CD4-positive, alpha-beta T cell treated with Interleukin-17A for 1 hour (primary cell): ENCODE measurements at regions not wholly inside any gene's neighbourhood (a gene's known extent, or its start where the extent isn't known, plus 50 kb on each side); places are given as distances from the start of the nearest gene placed in this dataset.

Source experiments
- DNase-seq: peaks from one replicate; pipeline ENCODE4 v3.0.0-alpha.2; 2020

DNA sequence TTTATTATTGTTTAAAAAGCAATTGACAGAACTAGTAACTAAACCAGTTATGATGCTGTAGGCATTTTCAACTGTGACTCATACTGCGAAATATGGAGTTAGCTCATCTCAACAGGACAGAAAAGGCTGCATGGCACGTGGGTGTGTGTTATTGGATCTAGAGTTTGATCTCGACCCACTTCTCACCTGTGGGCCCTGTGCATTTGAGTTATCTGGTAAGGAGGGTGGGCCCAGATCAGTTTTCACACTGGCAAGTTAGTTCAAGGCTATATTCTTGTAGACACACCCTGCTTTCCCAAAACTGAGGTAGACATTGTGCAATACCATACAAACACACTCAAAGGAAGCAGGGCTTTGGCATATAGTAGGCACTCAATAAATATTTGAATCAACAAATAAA is 71.3 kb upstream of the PRDX6 start:
- no peak for DNase-seq

DNA sequence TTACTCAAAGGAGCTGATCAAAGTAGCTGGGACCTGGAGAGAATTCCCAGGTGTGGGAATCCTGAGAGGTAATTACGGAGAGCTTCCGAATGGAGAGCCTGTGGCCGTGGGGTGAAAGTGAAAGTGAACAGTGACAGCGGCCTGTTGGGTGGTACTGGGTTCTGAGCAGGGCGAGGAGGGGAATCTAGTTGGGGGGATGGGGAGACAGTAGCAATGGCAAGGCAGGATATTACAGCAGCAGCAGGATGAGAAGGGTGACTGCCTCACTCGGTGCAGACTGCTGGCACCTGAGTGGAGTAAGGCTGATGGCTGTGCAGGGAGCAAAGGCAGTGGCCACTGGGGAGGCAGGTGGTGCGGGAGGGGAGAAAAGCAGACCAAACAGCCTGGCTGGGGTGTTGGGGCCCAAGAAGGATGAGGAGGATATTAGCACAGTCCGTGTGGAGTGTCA is 70.3 kb upstream of the PRDX6 start:
- DNase-seq: no peak

DNA sequence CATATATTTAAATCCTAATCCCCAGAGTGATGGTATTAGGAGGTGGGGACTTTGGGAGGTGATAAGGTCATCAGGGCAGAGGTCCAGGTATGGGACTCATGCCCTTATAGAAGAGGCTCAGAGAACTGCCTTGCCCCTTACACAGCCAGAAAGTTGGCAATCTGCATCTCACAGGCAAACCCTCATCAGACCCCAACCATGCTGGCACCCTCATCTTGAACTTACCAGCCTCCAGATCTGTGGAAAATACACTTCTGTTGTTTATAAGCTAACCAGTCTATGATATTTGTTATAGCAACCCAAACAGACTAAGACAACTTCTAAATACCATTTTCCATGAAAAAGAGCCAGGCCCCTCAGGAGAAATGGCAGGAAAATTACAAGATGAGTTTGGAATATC is 69.3 kb upstream of the PRDX6 start:
- no peak for DNase-seq

DNA sequence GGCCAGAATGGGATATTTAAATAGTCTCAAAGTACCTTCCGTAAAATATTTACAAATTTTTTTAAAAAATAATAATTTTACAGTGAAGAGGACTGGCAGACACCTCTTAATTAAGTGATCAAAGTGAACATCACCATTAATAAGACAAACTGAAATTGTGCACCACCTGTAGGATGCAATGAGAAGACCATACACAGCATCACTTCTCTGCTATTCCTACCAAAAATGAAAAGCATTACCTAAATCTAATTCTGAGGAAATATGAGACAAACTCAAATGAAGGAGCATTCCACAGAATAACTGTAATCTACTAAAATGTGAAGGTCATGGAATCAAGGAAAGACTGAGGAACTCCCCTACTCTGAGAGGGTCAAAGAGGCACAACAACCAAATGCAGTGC is 68.2 kb upstream of the PRDX6 start:
- DNase-seq: no peak

DNA sequence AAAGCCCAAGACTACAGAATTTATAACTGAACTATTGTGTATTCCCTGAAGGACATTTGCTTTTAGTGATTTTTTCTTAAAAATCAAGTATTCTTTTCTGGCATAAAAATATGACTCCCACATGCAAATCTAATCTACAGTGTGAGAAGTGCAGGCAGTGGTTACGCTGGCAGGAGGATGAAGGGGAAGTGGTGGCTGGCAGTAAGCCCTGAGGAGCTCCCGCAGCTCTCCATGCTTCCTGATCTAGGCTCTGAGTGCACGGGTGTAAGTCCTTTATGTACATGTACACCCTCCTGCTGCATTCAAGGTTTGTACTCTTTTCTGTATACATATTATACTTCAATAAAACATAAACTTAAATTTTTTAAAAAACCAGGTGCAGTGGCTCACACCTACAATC is 67.5 kb upstream of the PRDX6 start:
- DNase-seq: peak; percentile 33

DNA sequence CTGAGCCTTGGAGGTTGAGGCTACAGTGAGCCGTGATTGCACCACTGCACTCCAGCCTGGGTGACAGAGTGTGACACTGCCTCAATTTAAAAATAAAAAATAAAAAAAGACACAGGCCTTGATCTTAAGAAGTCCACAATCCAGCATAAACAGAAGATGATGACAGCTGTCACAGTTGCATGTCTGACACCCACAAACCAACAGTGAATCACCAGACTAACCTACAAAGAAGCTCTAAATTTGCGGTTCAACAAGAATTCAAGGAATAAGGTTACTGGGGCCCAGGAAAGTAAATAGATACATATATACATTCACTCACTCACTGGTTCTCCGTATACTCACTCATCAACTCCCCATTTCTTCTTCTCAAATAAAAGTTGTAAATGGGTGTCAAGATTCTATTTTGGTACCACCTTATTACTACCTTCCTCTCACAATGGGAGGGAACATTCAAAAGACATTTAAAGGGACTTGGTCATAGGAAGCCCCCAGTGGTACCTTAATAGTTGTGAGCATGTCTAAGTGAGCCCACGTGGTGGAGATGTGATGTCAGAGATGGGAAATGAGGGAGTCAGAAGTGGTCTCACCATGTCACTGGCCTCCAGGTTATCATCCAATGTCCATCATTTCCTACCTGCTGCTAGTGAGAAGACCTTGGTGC is 66.9 kb upstream of the PRDX6 start:
- peak; percentile 34 for DNase-seq

DNA sequence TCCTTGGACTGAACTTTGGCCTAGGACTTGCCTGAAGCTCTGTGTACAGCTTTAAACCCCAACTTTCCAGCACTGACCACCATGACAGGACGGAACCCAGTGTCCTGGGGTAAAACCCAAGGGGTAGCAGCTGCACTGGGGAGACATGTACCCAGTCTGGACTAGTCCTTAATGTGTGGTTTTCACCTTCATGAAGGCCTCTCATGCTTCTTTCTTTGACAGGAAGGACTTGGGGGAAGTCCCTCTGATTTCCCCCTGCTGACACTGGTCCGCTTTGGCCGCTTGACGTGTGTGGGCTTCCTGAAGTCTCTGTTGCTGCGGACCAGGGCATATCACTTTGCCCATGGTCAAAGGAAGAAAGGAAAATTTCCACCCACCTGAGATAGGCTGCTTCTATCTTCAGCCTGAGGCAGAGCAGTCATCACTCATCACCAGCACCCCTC is 66.3 kb upstream of the PRDX6 start:
- peak; percentile 14 for DNase-seq

DNA sequence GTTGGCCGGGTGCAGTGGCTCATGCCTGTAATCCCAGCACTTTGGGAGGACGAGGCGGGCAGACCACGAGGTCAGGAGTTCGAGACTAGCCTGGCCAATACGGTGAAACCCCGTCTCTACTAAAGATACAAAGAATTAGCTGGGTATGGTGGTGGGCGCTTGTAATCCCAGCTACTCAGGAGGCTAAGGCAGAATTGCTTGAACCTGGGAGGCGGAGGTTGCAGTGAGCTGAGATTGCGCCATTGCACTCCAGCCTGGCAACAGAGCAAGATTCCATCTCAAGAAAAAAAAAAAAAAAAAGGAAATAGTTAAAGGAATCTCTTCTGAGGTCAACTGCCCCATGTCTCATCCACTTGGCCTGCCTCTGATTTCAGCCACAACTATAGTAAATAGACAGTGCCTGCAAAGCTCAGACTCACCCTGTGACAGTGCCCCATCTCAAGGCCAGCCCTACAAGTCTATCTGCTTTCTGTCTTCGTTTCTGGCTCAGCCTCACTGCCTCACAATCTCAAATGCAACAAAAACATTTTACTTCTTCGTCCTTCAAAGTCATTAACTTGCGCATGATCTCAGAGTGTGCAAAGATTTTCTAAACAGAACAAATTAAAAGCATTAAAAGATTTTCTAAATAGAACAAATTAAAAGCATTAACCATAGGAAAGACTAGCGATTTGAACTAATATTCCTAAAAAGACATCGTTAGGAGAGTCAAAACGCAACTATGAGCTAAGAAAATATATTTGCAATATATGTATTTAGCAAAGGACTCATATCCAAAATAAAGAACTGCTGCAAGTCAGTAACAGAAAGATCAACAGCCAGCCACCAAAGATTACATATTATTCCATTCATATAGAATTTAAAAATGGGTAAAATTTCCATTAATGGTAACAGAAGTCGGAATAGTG is 65.0 kb upstream of the PRDX6 start:
- DNase-seq: no peak

DNA sequence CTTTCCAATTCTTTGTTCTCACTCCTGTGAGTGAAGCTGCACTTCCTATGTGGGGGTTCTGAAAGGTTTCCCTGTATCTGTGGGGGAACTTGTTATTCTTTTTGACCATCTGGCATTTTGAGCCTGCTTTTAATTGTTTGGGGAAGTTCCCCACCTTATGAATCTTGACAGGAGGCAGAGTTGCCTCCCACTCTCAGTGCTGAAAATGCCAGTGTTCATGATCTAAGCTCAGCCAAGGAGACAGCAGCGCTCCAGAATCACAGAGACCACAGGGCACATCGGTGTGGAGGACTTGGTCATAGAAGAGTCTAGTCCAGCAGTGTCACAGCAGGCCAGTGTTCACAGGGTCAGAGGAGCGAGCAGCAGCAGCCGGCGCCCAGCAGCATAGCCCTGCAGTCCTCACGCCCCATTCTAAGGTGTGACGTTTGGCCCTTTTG is 63.8 kb upstream of the PRDX6 start:
- DNase-seq: no peak

DNA sequence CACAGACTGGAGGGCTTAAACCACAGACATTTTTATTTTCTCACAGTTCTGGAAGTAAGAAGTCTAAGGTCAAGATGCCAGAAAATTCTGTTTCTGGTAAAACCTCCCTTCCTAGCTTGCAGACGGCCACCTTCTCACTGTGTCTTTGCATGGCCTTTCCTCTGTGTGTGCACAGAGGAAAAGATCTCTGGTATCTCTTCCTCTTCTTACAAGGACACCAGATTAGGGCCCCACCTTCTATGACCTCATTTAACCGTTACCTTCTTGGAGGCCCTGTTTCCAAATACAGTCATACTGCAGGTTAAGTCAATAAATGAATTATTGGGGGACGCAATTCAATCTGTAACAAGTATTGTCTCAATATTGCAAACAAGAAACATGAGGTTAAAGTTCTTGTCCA is 63.0 kb upstream of the PRDX6 start:
- no peak for DNase-seq

DNA sequence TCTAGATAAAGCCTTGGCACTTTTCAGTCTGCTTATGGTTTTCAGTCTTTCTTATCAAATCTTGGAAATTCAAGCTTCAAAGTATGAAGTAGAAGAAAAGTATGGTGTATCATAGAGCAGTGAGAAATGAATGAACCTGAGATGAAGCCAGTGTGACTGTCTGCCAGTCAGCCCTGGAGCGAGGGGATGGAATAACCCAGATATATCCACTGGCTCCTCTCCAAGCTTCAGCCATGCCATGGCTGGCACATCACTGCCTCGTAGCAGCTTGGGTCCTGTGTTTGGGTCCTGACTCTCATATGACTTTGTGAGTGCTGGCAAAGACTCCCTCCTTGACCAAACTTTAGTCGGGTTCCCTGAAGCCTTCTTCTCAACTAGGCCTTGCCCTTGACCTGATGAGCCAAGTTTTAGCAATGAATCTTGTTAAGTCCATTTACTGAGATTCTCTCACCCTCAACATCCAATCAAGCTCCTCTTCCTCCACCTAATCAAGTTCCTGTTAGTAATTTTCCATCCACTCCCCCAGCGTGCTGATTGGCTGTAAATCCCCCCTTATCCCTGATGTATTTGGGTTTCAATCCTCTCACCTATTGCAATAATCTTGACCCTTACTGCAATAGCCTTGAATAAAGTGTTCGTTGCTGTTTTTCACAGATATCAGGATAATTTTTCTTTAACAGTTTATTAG is 62.5 kb upstream of the PRDX6 start:
- no peak for DNase-seq

DNA sequence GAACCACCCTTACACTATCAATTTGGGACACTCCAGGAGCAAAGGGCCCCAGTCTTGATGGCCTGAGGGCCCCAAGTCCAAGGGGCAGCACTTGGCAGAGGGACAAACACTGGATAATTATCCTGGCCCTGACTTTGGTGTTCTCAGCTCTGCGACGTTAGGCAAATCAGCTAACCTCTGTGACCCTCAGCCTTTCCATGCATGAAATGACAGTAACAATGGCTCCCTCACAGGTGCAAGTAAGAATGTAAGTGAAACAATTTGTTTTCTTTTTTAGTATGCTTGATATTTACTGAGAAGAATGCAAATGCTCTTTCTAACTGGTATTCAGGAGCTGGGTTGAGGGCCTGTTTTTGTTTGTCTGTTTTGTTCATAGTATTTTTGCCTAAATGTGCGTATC is 61.6 kb upstream of the PRDX6 start:
- no peak for DNase-seq

DNA sequence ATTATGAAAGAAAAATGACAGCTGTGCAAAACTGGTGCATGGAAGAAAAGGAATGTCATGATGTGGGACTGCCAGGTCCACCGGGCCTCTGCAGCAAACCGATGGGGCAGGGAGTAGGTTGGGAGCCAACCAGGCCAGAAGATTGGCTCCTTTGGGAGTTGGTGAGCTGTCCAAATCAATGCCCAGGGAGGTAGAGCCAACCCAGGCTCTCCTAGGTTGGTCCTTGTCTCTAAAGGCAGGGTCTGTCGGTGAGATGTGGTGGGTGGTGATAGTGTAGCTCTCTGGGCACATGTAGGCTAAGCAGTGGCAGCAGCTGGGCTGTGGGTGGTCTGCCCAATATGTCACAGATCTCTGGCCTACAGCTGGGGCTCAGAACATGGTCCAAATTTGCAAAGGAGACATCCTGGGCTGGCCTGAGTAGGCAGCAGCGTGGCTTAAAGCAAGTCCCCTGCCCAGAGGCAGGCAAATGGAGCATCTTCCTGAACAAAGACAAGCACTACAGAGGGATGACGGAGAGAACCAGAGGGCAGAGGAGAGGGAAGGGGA is 61.2 kb upstream of the PRDX6 start:
- no peak for DNase-seq

DNA sequence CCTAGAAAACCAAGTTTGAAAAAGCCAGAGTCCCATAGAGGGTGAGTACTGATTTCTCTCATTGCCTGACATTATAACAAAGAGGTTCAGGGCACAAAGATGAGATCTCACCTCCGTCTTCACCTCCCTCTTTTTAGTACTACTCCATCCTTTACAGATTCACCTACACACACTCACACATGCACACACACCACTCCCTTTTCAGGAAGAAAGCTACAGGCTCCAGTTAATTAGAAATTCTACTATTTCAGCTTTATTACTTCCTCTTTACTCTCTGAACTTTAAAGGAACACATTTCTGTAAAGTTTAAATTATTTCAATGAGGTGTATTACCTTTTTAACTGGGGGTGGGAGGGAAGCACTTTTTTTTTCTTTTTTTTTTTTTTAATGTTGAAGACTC is 59.6 kb upstream of the PRDX6 start:
- DNase-seq: no peak

DNA sequence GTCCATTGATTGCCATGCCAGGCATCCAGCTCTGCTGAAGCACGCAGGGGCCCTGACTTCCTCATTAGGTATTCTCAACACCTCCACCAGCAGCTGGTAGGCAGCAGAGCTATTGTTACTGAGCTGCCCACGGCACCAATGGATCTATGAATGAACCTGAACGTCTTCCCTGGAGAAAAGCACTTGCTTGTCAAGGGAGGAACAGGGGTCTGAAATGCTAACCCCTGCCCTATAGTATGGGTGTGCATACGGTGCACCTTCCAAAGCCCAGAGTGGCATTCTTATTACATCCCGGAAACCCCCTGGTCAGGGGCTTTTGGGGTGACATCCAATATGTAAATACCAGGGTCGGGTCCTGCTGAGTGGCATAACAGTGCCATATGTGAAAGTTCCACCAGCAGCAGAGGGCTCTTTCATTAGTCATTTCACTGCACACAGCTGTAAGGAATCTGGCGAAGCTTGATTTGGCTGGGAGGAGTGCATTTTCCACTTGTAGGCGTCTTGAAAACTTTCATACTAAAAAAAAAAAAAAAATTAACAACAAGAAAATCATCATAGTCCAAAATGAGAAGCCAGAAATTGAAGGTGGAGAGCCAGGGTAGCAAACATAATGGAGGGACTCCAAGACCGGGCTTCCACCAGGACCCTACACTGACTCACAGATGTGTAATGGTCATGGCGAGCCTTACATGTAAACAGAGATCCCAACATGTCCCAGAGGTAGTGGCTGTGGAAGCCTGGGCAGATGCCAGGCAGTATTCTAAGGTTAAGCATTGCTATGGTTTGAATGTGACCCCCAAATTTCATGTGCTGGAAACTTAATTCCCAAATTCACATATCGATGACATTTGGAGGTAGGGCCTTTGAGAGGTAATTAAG is 58.8 kb upstream of the PRDX6 start:
- DNase-seq: no peak

DNA sequence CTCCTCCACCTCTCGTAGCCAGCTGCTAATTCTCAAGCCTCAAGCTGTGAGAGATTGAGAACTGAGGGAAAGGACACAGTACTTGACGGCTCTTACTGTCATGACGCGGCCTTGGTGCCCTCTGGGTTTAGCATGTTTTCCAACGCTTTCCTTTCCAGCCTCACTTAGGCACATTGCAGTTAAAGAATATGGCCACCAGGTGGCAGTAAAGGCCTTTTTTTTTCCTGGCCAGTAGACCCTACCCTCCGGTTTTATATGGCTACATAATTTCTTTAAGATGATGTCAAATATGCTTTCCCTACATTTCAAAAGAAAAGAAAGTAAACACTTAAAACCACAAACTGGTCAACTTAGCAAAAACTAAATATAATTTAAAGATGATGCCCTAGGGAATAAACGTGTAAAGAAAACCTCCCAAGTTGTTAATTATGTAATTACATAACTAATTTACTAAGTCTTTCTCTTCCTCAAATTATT is 56.8 kb upstream of the PRDX6 start:
- peak; percentile 80 for DNase-seq

DNA sequence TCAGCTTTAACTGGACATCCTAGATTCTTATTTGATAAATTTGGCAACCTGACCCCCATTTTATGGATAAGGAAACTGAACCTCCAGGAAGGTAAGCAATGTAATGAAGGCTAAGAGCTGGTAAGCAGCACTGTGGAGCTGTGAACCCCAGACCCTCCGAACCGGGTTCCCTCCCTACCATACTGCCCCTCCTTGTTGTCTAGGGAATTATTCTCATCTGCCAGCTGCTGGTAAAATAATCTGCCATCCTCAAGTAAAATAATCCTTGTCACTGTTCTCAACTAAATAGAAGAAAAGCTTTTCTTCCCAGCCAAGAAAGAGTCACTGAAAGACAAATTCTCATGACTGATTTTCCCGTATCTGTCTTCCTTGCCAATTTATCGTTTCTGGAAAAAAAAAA is 55.8 kb upstream of the PRDX6 start:
- DNase-seq: no peak

DNA sequence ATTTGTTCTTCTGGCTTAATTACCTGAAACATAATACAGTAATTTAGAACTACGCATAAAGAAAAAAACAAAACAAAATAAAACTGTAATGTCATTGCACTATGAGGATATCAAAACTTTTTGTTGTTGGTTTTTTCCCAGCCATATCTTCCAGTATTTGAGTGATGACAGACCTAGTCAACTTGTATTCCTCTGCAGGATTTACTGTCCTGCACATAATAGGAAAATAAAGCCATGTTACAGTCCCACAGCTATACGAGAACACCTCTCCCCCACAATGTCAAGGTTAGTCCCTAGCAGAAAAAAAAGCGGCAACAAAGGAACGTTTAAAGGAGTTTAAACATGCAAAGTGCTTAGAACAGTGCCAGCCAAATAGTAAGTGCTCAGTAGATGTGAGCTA is 55.3 kb upstream of the PRDX6 start:
- DNase-seq: no peak

DNA sequence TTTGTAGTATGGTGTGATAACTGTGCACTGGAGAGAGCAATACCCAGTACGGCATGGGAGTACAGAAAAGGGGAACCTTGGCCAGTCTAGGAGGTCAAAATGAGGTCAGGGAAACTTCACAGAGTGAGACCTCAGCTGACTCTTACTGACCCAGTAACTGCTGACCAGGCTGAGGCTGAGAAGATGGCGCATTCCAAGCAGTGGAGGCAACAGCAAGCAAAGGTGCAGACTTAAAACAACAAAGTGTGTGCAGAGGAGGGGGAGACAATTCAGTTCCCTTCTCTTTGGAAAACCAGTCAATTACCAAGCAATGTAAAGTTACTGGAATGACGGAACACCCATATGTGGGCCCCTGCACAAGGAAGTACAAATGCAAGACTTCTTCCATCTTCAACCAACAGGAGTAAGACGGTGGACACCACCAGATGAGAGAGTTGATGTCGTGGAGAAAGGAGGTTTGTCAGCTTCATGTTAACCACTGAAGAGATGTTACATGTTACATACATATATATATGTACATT is 54.6 kb upstream of the PRDX6 start:
- no peak for DNase-seq

DNA sequence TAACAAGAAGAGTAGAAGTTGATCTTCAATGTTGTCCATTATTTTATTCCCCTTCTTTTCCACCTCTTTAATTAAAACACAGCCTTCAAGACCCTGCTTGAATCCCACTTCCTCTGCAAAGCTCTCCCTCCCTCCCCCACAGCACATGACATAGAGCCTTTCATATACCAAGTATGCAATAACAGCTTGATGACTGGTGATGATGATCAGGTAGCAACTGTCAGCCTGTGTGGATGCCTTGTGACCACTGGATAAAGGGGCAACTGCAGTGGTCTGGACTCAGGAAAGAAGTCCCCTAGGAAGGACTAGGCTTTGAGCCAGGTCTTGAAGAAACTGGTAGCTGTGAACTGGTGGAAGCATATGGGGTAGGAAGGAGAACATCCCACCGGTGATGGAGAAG is 53.8 kb upstream of the PRDX6 start:
- no peak for DNase-seq

DNA sequence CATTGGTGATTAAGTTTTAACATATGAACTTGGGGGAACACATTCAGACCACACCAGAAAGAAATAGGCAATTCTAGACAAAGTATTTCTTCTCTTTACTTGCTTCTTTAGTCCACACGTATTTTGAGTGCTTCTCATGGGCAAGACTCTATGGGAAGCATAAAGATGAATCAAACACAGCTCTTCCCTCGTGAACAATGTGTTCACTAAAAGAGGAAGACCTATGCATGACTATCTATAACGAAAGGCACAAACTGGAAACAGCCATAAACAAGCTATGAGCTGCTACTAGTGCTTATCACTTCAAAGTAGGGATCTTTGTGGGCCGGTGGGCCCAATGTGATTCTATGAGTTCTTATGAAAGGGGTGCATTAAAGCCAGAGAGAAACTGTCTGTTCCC is 53.0 kb upstream of the PRDX6 start:
- DNase-seq: no peak

DNA sequence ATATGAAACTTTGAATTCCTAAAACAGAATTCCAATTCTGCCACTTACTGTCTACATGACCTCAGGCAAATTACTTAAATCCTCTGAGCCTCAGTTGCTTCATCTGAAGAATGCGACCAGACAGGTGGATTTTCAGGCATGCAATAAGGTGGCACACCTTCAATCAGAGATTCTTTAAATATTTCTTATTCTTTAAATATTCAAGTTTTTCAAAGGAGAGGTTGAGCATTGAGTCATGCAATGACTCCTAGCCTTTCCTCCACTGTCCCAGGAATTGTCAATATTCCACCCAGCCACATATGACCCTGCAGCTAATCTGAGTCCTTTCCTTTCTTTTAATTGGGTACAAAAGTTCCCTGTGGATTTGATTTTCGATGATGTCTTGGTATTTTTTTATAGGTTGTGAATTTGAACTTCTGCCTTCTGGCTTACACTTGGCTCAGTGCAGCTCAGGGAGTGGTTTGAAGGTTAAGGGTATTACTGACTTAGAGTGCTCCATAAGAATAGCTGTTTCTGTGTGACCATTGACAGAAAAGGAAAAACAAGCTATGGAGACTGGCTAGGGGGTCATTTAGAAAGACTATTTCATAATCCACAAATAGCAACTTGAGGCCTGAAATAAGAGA is 52.2 kb upstream of the PRDX6 start:
- no peak for DNase-seq
